ENCODE measurements at regions not wholly inside any gene's neighbourhood (a gene's known extent, or its start where the extent isn't known, plus 50 kb on each side); places are given as distances from the start of the nearest gene placed in this dataset.
A peak's percentile ranks its signal among the peaks of the same experiment; 100 is the strongest.

DNA sequence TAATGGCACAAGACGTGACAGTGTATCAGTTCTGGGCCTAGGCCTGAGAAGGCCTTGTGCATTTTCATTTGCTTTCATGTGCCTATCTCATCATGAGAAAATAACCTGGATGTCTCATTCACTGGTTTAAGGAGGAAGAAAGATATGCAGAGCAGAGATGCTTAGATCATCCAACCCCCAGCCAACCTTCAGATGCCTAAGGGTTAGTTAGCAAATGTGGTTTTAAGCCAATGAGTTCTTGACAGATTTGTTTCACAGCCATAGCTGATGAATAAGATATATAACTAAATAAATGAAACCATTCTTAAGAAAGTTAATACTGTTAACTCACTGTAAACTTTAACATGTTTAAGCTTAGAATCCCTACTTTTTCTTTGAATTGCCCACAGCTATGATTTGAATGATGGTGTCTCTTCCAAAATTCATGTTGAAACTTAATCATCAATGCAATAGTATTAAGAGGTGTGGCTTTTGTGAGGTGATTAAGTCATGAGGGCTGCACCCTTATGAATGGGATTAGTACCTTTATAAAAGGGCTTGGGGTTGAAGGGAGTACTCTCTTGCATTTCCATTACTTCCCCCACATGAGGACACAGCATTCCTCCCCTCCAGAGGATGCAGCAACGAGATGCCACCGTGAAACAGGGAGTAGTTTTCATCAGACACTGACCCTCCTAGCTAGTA, 324.6 kb upstream of the TBC1D5 start:
- H3K4me1 ChIP-seq (replicated peaks): peaks cover 43% of the 10 kb centered on the region
- no peaks in the 10 kb centered on the region for H3K9me3 ChIP-seq (replicated peaks)
- H3K27ac ChIP-seq: no peak overlapping the region
- no peaks in the 10 kb centered on the region for H3K36me3 ChIP-seq
- DNase-seq (ENCODE audit: low read depth in 1 of 2, low spot score in 2 of 2): no peak
- H3K27me3 ChIP-seq (replicated peaks): no peaks in the 10 kb centered on the region
- no peak overlapping the region for H3K4me3 ChIP-seq

DNA sequence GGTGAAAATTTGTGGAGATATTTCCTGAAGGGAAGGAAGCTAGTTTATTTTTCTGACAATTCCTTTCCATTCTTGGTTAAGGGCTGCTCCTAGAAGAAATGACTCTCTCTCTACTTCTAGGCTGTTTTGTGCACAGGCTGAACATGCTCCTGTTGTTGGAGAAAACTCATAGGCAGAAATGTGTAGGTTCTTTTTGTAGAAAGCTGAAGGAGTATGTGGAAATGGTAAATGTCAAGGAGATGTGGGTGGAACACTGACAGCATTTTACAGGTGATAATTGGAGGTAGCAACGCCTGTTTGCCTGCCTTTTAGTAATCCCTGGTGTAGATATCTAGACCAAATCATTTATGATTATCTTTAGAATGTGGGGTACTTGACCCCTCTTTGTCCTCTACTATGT, 322.2 kb upstream of the TBC1D5 start:
- H3K4me1 ChIP-seq (replicated peaks): peaks cover 41% of the 10 kb centered on the region
- H3K9me3 ChIP-seq (replicated peaks): no peaks in the 10 kb centered on the region
- H3K4me3 ChIP-seq: no peak overlapping the region
- no peaks in the 10 kb centered on the region for H3K27me3 ChIP-seq (replicated peaks)
- no peak for DNase-seq (ENCODE audit: low read depth in 1 of 2, low spot score in 2 of 2)
- H3K36me3 ChIP-seq: no peaks in the 10 kb centered on the region
- no peak overlapping the region for H3K27ac ChIP-seq

DNA sequence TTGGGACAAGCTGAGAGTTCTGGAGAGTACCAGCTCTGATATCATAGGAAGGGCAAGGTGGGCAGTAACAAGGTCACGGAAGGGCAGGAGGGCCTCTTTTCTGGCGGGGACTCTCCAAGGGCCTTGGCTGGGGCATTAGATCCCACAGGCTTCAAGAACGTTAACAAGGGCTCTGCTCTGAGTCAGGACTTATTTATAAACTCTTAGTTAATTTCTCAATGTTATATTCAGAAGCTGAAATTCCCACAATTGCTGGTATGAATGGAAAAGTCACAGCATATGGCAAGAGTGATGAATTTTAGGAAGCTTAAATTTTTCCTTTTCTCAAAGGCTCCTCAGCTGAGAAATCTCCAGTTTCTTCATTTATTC, 320.2 kb upstream of the TBC1D5 start:
- H3K4me3 ChIP-seq: no peak overlapping the region
- H3K4me1 ChIP-seq (replicated peaks): peaks cover 32% of the 10 kb centered on the region
- no peaks in the 10 kb centered on the region for H3K27me3 ChIP-seq (replicated peaks)
- H3K36me3 ChIP-seq: no peaks in the 10 kb centered on the region
- no peaks in the 10 kb centered on the region for H3K9me3 ChIP-seq (replicated peaks)
- peak; percentile 48 to 65 for DNase-seq (ENCODE audit: low read depth in 1 of 2, low spot score in 2 of 2)
- peak overlapping the region; percentile 74 for H3K27ac ChIP-seq

DNA sequence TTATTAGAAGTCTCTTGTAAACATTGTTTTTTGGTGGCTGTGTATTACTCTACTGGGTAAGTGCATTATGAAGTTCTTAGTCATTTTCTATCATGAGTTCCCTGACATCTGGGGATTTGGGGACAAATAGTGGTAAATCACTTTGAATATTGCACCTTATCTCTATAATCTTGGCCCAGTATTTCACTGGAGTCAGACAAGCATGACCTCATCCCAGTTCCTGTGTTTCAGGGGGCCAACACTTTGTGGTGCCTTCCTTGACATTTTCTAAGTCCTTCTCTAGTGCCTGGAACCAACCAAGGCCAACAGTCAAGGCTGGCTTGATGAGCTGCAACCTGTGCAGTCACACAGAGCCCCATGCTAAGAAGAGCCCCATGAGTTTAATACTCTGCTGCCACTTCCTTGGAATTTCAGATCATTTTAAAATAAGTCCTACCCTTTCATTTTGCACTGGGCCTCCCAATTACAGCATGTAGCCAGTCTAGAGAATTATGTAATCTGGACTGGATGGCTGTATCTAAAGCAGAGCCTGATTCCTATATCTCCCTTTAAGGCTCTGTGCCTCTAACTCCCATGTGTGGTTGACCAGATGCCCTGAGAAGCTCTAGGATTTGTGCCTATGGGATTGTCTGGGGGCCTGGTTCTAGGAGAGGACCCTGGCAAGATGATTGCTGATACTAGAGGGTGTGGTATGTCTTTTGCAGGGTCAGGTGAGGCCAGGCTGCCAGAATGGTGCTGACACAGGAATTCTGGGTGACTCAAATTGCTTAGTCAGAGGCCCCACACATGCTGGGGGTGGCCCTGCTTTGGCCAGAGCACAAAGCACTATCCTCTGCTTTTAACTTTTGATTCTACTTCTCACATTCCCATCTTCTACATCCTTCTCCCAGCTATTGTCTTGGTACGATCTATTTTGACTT, 319.6 kb upstream of the TBC1D5 start:
- Histone ChIP-seq H3K27me3 (replicated peaks) (no peaks in the 10 kb centered on the region), H3K9me3 (replicated peaks) (no peaks in the 10 kb centered on the region), H3K4me3 (no peak overlapping the region), H3K27ac (peak overlapping the region; percentile 74), H3K4me1 (replicated peaks) (peaks cover 32% of the 10 kb centered on the region), H3K36me3 (no peaks in the 10 kb centered on the region)
- DNase-seq (ENCODE audit: low read depth in 1 of 2, low spot score in 2 of 2): peak; percentile 68 to 73

DNA sequence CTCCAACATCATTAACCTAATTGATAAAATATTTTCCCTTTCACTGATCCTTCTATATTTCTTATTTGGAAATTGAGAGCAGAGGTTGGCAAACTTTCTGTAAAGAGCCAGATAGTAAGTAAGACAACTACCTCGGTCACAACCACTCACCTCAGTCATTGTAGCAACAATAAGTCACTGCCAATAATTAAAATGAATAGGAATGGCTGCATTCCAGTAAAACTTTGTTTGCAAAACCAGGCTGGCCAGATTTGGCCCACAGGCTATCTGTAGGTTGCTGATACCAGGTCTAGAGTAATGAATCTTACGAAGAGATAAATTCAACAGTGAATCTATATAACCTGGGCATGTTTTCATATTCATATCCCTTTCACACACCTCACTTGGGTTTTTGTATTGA, 316.2 kb upstream of the TBC1D5 start:
- no peaks in the 10 kb centered on the region for H3K9me3 ChIP-seq (replicated peaks)
- H3K27me3 ChIP-seq (replicated peaks): no peaks in the 10 kb centered on the region
- peaks cover 23% of the 10 kb centered on the region for H3K4me1 ChIP-seq (replicated peaks)
- DNase-seq (ENCODE audit: low read depth in 1 of 2, low spot score in 2 of 2): no peak
- no peaks in the 10 kb centered on the region for H3K36me3 ChIP-seq
- H3K27ac ChIP-seq: no peak overlapping the region
- no peak overlapping the region for H3K4me3 ChIP-seq

DNA sequence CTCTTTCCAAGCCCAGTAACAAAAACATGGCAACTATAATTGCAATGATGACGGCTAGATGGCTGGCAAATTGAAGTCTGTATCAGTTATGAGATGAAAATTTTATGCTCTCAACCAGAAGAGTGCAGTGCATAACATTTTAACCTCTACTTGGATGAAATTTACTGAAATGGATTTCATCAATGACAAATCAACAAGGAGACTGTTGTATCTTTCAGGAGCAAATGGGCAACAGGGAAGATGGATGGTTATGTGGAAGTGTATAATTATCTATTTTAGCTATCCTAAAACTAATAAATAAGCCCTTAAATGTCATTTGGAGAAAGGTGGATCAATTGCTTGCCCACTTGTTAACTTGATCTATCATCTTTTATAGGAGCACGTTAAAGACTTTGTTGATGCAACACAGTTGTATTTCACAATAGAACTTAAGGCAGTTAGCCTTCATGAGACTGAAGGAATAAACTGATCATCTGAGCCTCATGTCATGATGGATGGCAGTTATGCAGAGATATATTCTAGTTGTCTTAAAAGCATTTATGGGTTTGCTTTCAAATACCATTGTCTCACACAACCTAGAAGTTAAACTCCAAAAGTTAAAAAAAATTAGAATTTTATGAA, 315.1 kb upstream of the TBC1D5 start:
- H3K27me3 ChIP-seq (replicated peaks): no peaks in the 10 kb centered on the region
- H3K4me1 ChIP-seq (replicated peaks): peaks cover 12% of the 10 kb centered on the region
- H3K27ac ChIP-seq: no peak overlapping the region
- H3K36me3 ChIP-seq: no peaks in the 10 kb centered on the region
- DNase-seq (ENCODE audit: low read depth in 1 of 2, low spot score in 2 of 2): no peak
- H3K4me3 ChIP-seq: no peak overlapping the region
- H3K9me3 ChIP-seq (replicated peaks): no peaks in the 10 kb centered on the region

DNA sequence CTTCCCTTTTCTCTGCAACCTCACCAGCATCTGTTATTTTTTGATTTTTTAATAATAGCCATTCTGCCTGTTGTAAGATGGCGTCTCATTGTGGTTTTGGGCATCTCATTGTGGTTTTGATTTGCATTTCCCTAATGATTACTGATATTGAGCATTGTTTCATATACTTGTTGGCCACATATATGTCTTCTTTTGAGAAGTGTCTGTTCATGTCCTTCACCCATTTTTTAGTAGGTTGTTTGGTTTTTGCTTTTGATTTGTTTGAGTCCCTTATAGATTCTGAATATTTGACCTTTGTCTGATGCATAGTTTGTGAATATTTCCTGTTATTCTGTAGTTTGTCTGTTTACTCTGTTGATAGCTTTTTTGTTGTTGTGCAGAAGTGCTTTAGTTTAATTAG, 312.2 kb upstream of the TBC1D5 start:
- no peak overlapping the region for H3K27ac ChIP-seq
- no peak overlapping the region for H3K4me3 ChIP-seq
- no peaks in the 10 kb centered on the region for H3K4me1 ChIP-seq (replicated peaks)
- no peak for DNase-seq (ENCODE audit: low read depth in 1 of 2, low spot score in 2 of 2)
- no peaks in the 10 kb centered on the region for H3K36me3 ChIP-seq
- H3K27me3 ChIP-seq (replicated peaks): no peaks in the 10 kb centered on the region
- H3K9me3 ChIP-seq (replicated peaks): no peaks in the 10 kb centered on the region

DNA sequence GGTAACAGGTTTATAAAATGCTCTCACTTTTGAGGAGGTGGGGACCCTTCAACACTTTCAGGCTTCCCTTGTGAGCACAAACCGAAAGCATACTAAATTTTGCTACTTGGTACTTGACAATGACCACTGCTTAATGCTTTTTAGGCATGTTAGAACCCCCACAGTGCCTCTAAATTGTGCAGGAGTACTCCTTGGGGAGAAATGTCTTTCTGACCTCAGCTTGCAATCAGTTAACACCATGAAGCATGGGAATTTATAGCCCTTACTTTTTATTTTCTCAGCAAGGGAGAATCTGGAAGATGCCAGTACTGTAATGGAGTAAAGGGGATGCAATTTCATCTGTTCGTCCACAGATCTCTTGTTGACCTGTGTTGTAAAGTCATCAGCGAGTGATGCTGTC, 308.9 kb upstream of the TBC1D5 start:
- H3K4me1 ChIP-seq (replicated peaks): no peaks in the 10 kb centered on the region
- no peak for DNase-seq (ENCODE audit: low read depth in 1 of 2, low spot score in 2 of 2)
- H3K9me3 ChIP-seq (replicated peaks): no peaks in the 10 kb centered on the region
- no peak overlapping the region for H3K4me3 ChIP-seq
- no peaks in the 10 kb centered on the region for H3K27me3 ChIP-seq (replicated peaks)
- H3K27ac ChIP-seq: no peak overlapping the region
- H3K36me3 ChIP-seq: no peaks in the 10 kb centered on the region

DNA sequence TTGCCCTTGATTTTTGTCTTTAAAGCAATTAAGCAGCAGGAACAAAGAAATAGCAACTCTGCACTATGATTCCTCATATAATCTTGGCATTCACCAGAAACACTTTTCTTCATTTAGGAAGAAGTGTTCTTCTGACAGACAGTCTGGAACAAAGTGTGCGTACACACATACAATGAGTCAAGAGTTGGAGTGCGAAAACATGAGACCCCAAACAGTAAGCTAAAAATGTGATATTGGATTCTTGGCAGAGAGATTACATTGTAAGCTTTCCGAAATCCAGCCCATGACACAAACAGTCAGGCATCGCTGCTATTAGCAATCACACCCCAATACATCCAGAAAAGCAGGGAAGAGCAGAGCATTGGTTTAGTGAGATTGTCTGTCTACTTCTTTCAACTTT, 306.7 kb upstream of the TBC1D5 start:
- Histone ChIP-seq H3K9me3 (replicated peaks) (no peaks in the 10 kb centered on the region), H3K27me3 (replicated peaks) (no peaks in the 10 kb centered on the region), H3K4me3 (no peak overlapping the region), H3K36me3 (no peaks in the 10 kb centered on the region), H3K4me1 (replicated peaks) (no peaks in the 10 kb centered on the region), H3K27ac (no peak overlapping the region)
- no peak for DNase-seq (ENCODE audit: low read depth in 1 of 2, low spot score in 2 of 2)

DNA sequence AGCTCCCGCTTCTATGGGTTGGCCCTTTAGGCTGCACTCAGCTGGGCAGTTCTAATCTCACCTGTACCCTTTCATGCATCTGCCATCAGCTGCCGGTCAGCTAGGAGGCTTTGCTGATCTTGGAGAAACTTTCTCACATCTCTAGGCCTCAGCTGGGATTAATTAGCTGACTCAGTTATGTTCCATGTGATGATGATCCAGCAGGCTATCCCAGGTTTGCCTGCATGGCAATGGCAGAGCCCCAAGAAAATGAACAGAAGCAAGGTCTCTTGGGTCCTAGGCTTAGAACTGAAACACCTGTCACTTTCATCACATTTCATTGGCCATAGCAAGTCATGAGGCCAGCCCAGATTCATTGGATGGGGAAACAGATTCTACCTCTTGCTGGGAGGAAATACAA, 304.6 kb upstream of the TBC1D5 start:
- DNase-seq (ENCODE audit: low read depth in 1 of 2, low spot score in 2 of 2): no peak
- Histone ChIP-seq H3K4me1 (replicated peaks) (no peaks in the 10 kb centered on the region), H3K36me3 (no peaks in the 10 kb centered on the region), H3K27ac (no peak overlapping the region), H3K27me3 (replicated peaks) (no peaks in the 10 kb centered on the region), H3K9me3 (replicated peaks) (no peaks in the 10 kb centered on the region), H3K4me3 (no peak overlapping the region)

DNA sequence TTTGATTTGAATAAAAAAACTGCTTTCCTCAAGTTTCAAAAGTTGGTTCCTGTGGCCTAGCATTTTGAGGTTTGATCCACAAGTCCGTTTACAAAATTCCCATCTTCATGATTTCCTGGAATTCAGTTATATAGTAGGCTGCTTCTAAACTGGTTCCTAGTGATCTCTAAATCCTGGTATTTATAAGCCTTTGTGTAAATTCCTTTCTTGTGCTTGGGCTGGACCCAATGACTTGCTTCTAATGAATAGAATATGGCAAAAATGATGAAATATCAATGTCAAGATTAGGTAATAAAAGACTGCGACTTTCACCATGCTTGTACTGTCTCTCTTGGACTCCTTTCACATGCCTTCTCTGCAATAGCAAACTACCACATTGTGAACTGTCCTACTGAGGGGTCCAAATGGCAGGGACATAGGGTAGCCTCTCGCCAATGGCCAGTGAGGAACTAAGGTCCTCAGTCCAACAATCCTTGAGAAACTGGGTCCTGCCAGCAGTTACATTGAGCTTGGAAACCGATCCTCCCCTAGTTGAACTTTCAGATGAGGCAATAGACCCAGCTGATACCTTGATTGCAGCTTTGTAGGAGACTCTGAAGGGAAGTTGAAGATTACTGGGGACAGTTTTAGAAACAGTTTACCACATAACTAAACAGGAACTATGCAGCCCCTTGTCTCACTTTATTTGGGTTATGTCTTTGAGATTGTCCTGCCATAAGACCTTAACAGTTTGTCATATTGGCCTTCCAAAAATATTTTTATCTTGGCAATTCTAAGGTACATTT, 303.9 kb upstream of the TBC1D5 start:
- Histone ChIP-seq H3K36me3 (no peaks in the 10 kb centered on the region), H3K4me3 (no peak overlapping the region), H3K4me1 (replicated peaks) (no peaks in the 10 kb centered on the region), H3K9me3 (replicated peaks) (no peaks in the 10 kb centered on the region), H3K27ac (no peak overlapping the region), H3K27me3 (replicated peaks) (no peaks in the 10 kb centered on the region)
- no peak for DNase-seq (ENCODE audit: low read depth in 1 of 2, low spot score in 2 of 2)

DNA sequence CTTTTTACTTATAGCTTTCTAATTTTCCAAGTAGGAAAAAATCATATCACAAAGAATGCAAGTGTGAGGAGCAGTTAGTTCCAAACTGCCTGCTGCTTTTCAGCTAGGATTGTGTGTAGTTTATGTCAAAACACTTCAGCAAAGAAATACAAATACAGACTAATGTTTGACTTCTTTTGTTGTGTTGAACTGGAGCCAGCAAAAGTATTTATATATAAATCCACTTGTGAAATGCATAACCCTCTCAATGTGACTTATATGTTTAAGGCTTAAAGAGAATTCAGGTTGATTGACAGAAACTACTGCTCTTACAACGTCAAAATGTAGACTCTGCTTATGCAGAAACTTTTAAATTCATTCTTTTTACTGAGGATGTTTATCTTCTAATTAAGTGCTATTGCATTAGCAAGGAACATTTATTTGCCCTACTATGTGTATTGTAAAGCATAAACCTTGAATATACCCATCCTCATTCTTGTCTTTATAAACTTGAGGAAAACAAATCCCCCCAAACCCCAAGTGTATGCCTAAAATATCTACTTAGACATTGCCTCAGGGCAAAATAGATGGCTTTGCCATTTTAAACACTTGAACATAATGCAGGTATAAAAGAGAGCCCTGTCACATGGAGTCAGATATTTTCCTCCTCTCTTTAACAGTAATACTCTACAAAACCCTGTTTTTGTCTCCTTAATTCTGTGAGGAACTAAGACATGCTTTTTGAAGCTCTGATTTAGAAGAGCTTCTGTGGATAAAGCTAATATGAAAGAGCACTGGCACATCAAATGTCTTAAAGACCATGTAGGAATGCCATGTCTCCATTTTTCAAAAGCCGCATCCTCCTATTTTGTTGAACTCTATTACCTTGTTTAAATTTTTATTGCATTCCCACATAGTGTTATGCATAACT, 302.8 kb upstream of the TBC1D5 start:
- no peaks in the 10 kb centered on the region for H3K4me1 ChIP-seq (replicated peaks)
- no peaks in the 10 kb centered on the region for H3K9me3 ChIP-seq (replicated peaks)
- no peaks in the 10 kb centered on the region for H3K27me3 ChIP-seq (replicated peaks)
- DNase-seq (ENCODE audit: low read depth in 1 of 2, low spot score in 2 of 2): no peak
- H3K36me3 ChIP-seq: no peaks in the 10 kb centered on the region
- H3K4me3 ChIP-seq: no peak overlapping the region
- H3K27ac ChIP-seq: no peak overlapping the region

DNA sequence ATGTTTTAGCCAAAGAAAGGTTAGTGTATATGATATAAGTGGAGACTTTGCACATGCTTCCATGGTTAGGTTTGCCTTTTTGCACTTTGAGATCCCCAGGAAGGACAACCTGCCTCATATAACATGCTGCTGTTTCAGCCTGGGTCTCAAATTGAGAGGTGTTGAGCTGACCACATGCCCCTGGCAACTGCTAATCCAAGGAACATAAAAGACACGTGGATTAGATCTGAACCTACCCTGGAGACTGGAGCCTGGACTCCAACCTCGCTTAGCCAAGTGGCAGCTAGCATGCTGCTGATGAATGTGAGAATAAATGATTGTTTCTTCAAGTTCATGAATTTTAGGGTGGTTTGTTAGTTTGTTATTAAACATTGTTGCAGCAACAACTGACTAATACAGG, 301.8 kb upstream of the TBC1D5 start:
- DNase-seq (ENCODE audit: low read depth in 1 of 2, low spot score in 2 of 2): no peak
- no peak overlapping the region for H3K4me3 ChIP-seq
- no peaks in the 10 kb centered on the region for H3K27me3 ChIP-seq (replicated peaks)
- no peaks in the 10 kb centered on the region for H3K9me3 ChIP-seq (replicated peaks)
- no peaks in the 10 kb centered on the region for H3K36me3 ChIP-seq
- no peak overlapping the region for H3K27ac ChIP-seq
- no peaks in the 10 kb centered on the region for H3K4me1 ChIP-seq (replicated peaks)
